GM18505 (cell line): ENCODE measurements at regions not wholly inside any gene's neighbourhood (a gene's known extent, or its start where the extent isn't known, plus 50 kb on each side); places are given as distances from the start of the nearest gene placed in this dataset.
A peak's percentile ranks its signal among the peaks of the same experiment; 100 is the strongest.

Experiments
- ATAC-seq: cut with Tn5 transposase; IDR thresholded peaks from one replicate; pipeline ENCODE4 v1.9.1; 2021; ENCODE audit not compliant: unreplicated experiment
- POLR2A ChIP-seq: IDR thresholded peaks from 4 replicates; pipeline ENCODE4 v1.6.1; 2011; ENCODE audit warnings: borderline replicate concordance; ENCODE audit not compliant: insufficient read depth, insufficient read length; ENCODE audit errors: extremely low read depth

DNA sequence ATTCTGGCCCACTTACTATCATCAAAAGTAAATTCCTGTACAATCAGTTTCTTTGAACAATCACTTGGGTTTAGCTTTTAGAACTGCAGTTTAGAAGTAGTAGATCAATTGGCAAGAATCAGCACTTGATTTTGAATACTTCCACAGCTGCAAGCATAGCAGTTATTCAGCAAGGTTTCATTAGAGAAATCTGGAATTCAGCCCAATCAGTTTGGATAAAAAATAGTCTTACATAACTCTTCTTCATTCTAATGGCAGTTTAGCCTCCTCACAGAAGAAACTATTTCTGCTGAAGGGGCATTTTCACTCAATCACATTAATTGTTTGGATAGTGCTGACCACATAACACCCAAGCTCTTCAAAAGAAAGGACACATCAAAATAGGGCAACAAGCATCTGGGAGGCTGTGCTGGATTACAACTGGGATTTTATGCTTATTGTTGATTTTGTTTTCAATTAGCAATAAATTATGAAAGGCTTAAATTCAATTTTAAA lies 336.2 kb upstream of the PDE4D start:
- no peak for TF ChIP-seq POLR2A
- no peak for ATAC-seq

DNA sequence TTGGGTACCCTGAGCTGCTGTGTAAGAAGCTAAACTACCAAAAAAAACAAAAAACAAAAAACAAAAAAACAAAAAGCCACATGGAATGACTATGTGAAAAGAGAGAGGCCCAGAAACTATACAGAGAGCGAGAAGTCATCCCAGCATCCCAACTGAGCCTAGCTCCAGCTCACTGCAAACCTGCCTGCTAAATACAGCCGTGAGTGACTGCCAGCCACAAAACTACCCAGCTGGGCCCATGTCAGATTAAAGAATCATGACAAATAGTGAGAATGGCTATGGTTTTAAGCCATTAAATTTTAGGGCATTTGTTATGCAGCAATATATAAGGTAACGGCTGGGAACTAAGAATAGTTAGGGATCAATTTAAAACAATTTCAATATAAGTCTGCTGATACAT lies 335.1 kb upstream of the PDE4D start:
- TF ChIP-seq POLR2A: no peak
- no peak for ATAC-seq

DNA sequence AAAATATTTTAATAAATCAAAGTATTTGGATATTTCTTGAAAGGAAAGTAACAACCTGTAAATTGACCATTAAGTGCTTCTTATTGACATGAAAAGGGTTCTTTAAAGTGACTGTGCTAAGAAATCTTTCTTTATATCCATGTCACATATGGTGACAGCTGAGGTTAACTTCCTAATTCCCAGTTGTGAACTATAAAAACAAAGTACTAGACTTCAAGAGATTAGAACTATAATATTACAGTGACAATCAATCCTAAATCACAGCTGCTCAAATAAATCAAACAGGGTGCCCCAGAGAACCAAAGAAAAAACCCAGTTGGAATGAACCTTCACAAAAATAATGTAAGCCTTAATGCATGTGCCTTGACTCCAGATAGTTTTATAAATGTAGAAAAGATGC lies 332.6 kb upstream of the PDE4D start:
- ATAC-seq: no peak
- no peak for TF ChIP-seq POLR2A

- no peak for ATAC-seq
- no peak for TF ChIP-seq POLR2A
These were observed 329.8 kb upstream of the PDE4D start for GRCh38 chr5:60223342-60223741.

- ATAC-seq: no peak
- no peak for TF ChIP-seq POLR2A
These were observed 326.4 kb upstream of the PDE4D start for GRCh38 chr5:60219921-60220320.

DNA sequence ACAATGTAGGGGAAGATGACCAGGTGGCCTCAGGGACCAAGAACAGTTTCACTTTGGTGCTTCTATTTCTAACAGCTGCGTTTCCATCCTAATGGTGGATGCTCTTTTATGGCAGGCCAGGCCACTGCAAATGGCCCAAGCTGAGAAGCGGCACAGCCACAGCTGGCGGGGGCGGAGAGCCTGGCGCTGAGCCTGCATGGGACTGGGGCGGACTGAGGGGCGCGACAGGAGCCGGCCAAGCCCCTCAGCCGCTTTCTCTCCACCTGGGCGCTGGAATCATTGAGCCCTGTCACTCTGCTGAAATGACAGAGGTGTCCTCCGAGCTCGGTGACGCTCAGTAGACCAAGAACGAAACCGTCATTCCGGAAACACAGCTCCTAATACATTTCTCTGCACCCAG lies 317.3 kb upstream of the PDE4D start:
- no peak for TF ChIP-seq POLR2A
- no peak for ATAC-seq

GRCh38 chr5:60209146-60209840 lies 315.8 kb upstream of the PDE4D start:
- ATAC-seq: no peak
- no peak for TF ChIP-seq POLR2A

DNA sequence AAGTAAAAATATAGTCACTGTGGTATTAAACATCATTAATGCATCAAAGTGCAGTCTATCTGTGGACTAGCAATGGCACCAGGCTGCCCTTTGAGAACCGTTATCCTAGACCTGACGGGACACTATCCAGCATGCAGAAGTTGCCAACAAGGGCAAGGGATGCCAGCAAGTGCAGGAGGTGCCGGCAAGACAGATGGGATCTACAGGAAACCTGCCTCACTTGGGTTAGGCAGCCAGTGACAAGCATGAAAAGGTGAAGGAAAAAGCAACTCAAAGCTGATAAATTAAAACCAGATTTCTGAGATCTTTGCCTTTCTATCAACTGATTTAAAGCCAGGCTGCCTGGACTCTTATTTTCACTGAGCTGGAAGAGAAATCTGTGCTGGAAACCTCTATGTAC lies 315.2 kb upstream of the PDE4D start:
- no peak for TF ChIP-seq POLR2A
- no peak for ATAC-seq

- ATAC-seq: peak; percentile 99
- TF ChIP-seq POLR2A: no peak
These were observed 313.5 kb upstream of the PDE4D start for GRCh38 chr5:60207040-60207439.

DNA sequence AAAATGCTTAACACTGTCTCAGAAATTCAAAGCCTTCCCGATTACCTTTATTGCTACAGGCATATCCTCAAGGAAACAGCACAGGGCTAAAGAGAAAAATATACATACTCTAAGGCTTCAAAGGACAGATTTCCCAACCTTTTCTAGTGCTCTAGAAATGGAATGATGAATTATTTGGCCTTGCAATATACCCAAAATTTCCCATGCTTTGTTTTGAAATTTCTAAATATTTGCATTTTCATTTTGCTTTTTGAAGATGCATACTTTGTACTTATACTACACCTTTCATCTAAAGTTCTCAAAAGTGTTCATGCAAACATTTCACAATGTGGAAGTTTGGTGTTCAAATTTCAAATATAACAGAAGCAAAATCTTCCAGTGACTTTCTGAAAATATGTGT lies 312.7 kb upstream of the PDE4D start:
- ATAC-seq: no peak
- no peak for TF ChIP-seq POLR2A

DNA sequence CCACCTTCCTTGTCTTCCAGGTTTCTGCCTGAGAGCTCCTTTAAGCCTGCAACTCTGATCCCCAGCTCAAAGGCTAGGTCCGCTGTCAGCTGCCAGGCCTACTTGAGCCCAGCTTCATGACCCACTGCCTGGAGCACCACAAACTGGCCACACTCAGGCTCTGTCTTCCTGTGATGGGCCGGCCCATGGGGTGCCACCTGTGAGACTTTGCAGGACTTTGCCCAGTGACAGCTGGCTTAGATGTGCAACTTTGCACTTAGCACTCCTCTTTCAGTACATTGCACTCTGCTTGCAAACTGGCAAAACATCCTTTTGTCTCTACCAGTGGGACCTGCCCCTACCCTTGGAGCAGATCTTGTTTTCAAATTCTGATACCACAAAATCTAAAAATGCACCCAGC lies 311.5 kb upstream of the PDE4D start:
- ATAC-seq: no peak
- no peak for TF ChIP-seq POLR2A

DNA sequence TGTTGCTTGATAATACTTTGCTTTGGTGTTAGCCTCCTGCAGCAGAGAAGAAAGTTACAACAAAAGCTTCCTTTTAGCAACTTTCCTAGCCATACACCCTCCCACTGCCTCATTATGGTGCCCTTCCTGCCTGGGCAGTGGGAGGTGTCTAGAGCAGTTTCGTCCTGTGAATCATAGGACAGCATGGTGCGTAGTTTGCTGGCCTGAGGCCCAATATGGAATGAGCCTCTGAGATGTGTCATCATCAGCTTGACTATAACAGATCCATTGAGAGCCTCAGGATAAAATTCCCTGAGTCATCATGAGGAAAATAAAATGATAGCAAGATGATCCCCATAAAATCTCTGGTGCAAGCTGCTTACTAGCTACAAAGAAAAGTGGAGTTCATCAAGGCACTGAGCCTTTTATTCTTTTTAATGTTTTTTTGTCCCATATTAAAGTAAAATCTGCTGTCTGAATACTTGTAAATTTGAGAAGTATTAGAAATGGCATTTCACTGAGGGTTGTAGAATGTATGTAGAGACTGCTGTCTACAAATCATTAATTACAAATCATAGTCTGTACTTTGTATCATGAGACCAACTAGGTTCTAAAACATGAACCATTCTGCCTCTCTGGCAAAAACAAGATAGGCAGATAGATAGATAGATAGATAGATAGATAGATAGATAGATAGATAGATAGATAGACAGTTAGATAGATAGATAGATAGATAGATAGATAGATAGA lies 303.0 kb upstream of the PDE4D start:
- no peak for ATAC-seq
- TF ChIP-seq POLR2A: no peak

GRCh38 chr5:60195551-60195950 lies 302.0 kb upstream of the PDE4D start:
- no peak for ATAC-seq
- no peak for TF ChIP-seq POLR2A

- no peak for TF ChIP-seq POLR2A
- no peak for ATAC-seq
These were observed 301.6 kb upstream of the PDE4D start for GRCh38 chr5:60195083-60195482.
